OCI-LY1 (cell line): ENCODE measurements at regions not wholly inside any gene's neighbourhood (a gene's known extent, or its start where the extent isn't known, plus 50 kb on each side); places are given as distances from the start of the nearest gene placed in this dataset.

Experiments used
- H2AFZ ChIP-seq: fragments of 200-600 bp; sonication (generic), shearing (Covaris generic); 2 replicates; pipeline ENCODE4 v1.6.0; 2014; ENCODE audit warnings: antibody characterized with exemption, mild to moderate bottlenecking, low read length
- H3F3A ChIP-seq: fragments of 200-600 bp; sonication (generic), shearing (Covaris generic); 2 replicates; pipeline ENCODE4 v1.6.0; 2014; ENCODE audit warnings: mild to moderate bottlenecking, antibody characterized with exemption, low read length, moderate library complexity; ENCODE audit not compliant: insufficient read depth
- H3K27ac ChIP-seq: fragments of 200-600 bp; sonication (generic); 2 replicates; pipeline ENCODE4 v1.5.1; 2014; ENCODE audit warnings: low read length, mixed run types, mild to moderate bottlenecking, low read depth; ENCODE audit not compliant: poor library complexity, severe bottlenecking
- H3K27me3 ChIP-seq: fragments of 200-600 bp; sonication (generic); 2 replicates; pipeline ENCODE4 v1.6.0; 2014; ENCODE audit warnings: antibody characterized with exemption, mild to moderate bottlenecking, low read length, moderate library complexity; ENCODE audit not compliant: insufficient read depth
- H3K36me3 ChIP-seq: fragments of 200-600 bp; sonication (generic); 2 replicates; pipeline ENCODE4 v1.6.1; 2014; ENCODE audit warnings: mild to moderate bottlenecking, antibody characterized with exemption, low read length, moderate library complexity, mixed read lengths; ENCODE audit not compliant: insufficient read depth
- H3K4me1 ChIP-seq: fragments of 200-600 bp; sonication (generic); 2 replicates; pipeline ENCODE4 v1.5.1; 2014; ENCODE audit warnings: mild to moderate bottlenecking, low read length, moderate library complexity; ENCODE audit not compliant: insufficient read depth, severe bottlenecking
- H3K4me2 ChIP-seq: fragments of 200-600 bp; sonication (generic), shearing (Covaris generic); 2 replicates; pipeline ENCODE4 v1.6.1; 2014; ENCODE audit warnings: low read length
- H3K4me3 ChIP-seq: fragments of 200-600 bp; sonication (generic); 2 replicates; pipeline ENCODE4 v1.5.1; 2014; ENCODE audit warnings: low read length, low read depth, mild to moderate bottlenecking, mixed read lengths; ENCODE audit not compliant: poor library complexity, severe bottlenecking
- H3K79me2 ChIP-seq: fragments of 200-600 bp; shearing (Covaris generic); 2 replicates; pipeline ENCODE4 v1.6.1; 2016; ENCODE audit warnings: mixed run types, low read length, mixed read lengths; ENCODE audit not compliant: insufficient read depth
- H3K9ac ChIP-seq: fragments of 200-600 bp; sonication (generic), shearing (Covaris generic); 2 replicates; pipeline ENCODE4 v1.6.1; 2014; ENCODE audit warnings: mild to moderate bottlenecking, low read length, mixed read lengths
- H3K9me2 ChIP-seq: fragments of 200-600 bp; sonication (generic), shearing (Covaris generic); 2 replicates; pipeline ENCODE4 v1.6.1; 2014; ENCODE audit warnings: low read depth, mild to moderate bottlenecking, low read length, mixed read lengths
- H3K9me3 ChIP-seq: fragments of 200-600 bp; shearing (Covaris generic); 2 replicates; pipeline ENCODE4 v1.6.1; 2014; ENCODE audit warnings: low read length, mixed read lengths
- H4K20me1 ChIP-seq: fragments of 200-600 bp; sonication (generic), shearing (Covaris generic); 2 replicates; pipeline ENCODE4 v1.6.0; 2016; ENCODE audit warnings: mild to moderate bottlenecking, low read length; ENCODE audit not compliant: insufficient read depth
- CTCF ChIP-seq: fragments of 200-600 bp; sonication (generic), shearing (Covaris generic); IDR thresholded peaks from 2 replicates; pipeline ENCODE4 v1.5.1; 2017; ENCODE audit warnings: mild to moderate bottlenecking, antibody characterized with exemption, low read length, moderate library complexity, mixed read lengths
- EZH2 ChIP-seq: fragments of 200-600 bp; sonication (generic), shearing (Covaris generic); IDR thresholded peaks from 2 replicates; pipeline ENCODE4 v1.8.0; 2017; ENCODE audit warnings: borderline replicate concordance, mixed run types, mild to moderate bottlenecking, antibody characterized with exemption, low read length, moderate library complexity, mixed read lengths

GRCh38 chr3:36318621-36319200 is 61.6 kb upstream of the STAC start:
- TF ChIP-seq CTCF, result no peak
- no peak for TF ChIP-seq EZH2
- H3K4me3 ChIP-seq, result no peak overlapping the region
- H3K27ac ChIP-seq, result no peak overlapping the region
- no peak overlapping the region for H3K4me2 ChIP-seq
- H3K4me1 ChIP-seq, result no peaks in the 10 kb centered on the region
- H3K27me3 ChIP-seq, result no peaks in the 10 kb centered on the region
- H3K9me2 ChIP-seq, result no peaks in the 10 kb centered on the region
- no peak overlapping the region for H3K9ac ChIP-seq
- no peaks in the 10 kb centered on the region for H3K9me3 ChIP-seq
- H3K79me2 ChIP-seq, result no peaks in the 10 kb centered on the region
- no peaks in the 10 kb centered on the region for H3K36me3 ChIP-seq
- H2AFZ ChIP-seq, result no peak overlapping the region
- H4K20me1 ChIP-seq, result no peaks in the 10 kb centered on the region
- H3F3A ChIP-seq, result no peaks in the 10 kb centered on the region

- H3K27me3 ChIP-seq, result no peaks in the 10 kb centered on the region
- no peak overlapping the region for H3K4me3 ChIP-seq
- no peaks in the 10 kb centered on the region for H3F3A ChIP-seq
- H3K79me2 ChIP-seq, result no peaks in the 10 kb centered on the region
- H3K27ac ChIP-seq, result no peak overlapping the region
- no peak overlapping the region for H3K4me2 ChIP-seq
- no peak overlapping the region for H2AFZ ChIP-seq
- no peak for TF ChIP-seq CTCF
- no peak for TF ChIP-seq EZH2
- no peak overlapping the region for H3K9ac ChIP-seq
- H3K36me3 ChIP-seq, result no peaks in the 10 kb centered on the region
- no peaks in the 10 kb centered on the region for H3K4me1 ChIP-seq
- H3K9me3 ChIP-seq, result no peaks in the 10 kb centered on the region
- no peaks in the 10 kb centered on the region for H4K20me1 ChIP-seq
- no peaks in the 10 kb centered on the region for H3K9me2 ChIP-seq
Measured at GRCh38 chr3:36319680-36320079, 60.6 kb upstream of the STAC start.
